Putamen (tissue), 1 donor: ENCODE measurements at regions not wholly inside any gene's neighbourhood (a gene's known extent, or its start where the extent isn't known, plus 50 kb on each side); places are given as distances from the start of the nearest gene placed in this dataset.
"Not testable (repeated sequence)": the region's sequence is repeated elsewhere in the genome, so short reads cannot be mapped to it uniquely, and the experiment has no call there.

Source experiments
- DNase-seq: peaks from one replicate; pipeline ENCODE4 v3.0.0-alpha.2; 2016; ENCODE audit warnings: low spot score

GRCh38 chr9:82911996-82912395, 150.9 kb downstream of the RASEF start:
- no peak for DNase-seq

- DNase-seq = no peak
Observed at GRCh38 chr9:82912645-82913044, 150.3 kb downstream of the RASEF start.

GRCh38 chr9:82916238-82916637, 146.7 kb downstream of the RASEF start:
- not testable (repeated sequence) for DNase-seq

- no peak for DNase-seq
Observed at GRCh38 chr9:82920154-82920553, 142.8 kb downstream of the RASEF start.

GRCh38 chr9:82922686-82923085, 140.3 kb downstream of the RASEF start:
- DNase-seq = no peak

- DNase-seq = no peak
Observed at GRCh38 chr9:82923092-82923911, 139.6 kb downstream of the RASEF start.

- DNase-seq = no peak
Observed at GRCh38 chr9:82923912-82924605, 138.9 kb downstream of the RASEF start.
